ENCODE measurements at regions not wholly inside any gene's neighbourhood (a gene's known extent, or its start where the extent isn't known, plus 50 kb on each side); places are given as distances from the start of the nearest gene placed in this dataset.

- Histone ChIP-seq H4K20me1 (ENCODE audit: insufficient read depth, low read length) (no peaks in the 10 kb centered on the region), H3K36me3 (ENCODE audit: insufficient read depth, low read length) (no peaks in the 10 kb centered on the region), H3K27ac (ENCODE audit: low read depth, low read length, poor library complexity, severe bottlenecking) (peak overlapping the region; percentile 7), H3K4me2 (ENCODE audit: low read length) (peak overlapping the region; percentile 55), H3K4me3 (ENCODE audit: low read depth, low read length, poor library complexity, severe bottlenecking) (peak overlapping the region; percentile 18), H2AFZ (ENCODE audit: low read length) (peak overlapping the region; percentile 75), H3K9me2 (ENCODE audit: insufficient read depth, low read length) (no peaks in the 10 kb centered on the region), H3K4me1 (ENCODE audit: insufficient read depth, low read length, poor library complexity, severe bottlenecking) (peaks cover 18% of the 10 kb centered on the region), H3K9me3 (ENCODE audit: low read length) (peaks cover 8% of the 10 kb centered on the region; the same call in 1 of the 2 replicates), H3K79me2 (ENCODE audit: insufficient read depth, low read depth, low read length) (no peaks in the 10 kb centered on the region)
- no TSS peak for BruUV-seq (replicated peaks)
- intact Hi-C loops (cut with micrococcal nuclease; ENCODE audit: unreplicated experiment) = no loop called here
- TF ChIP-seq, protein P1, sequence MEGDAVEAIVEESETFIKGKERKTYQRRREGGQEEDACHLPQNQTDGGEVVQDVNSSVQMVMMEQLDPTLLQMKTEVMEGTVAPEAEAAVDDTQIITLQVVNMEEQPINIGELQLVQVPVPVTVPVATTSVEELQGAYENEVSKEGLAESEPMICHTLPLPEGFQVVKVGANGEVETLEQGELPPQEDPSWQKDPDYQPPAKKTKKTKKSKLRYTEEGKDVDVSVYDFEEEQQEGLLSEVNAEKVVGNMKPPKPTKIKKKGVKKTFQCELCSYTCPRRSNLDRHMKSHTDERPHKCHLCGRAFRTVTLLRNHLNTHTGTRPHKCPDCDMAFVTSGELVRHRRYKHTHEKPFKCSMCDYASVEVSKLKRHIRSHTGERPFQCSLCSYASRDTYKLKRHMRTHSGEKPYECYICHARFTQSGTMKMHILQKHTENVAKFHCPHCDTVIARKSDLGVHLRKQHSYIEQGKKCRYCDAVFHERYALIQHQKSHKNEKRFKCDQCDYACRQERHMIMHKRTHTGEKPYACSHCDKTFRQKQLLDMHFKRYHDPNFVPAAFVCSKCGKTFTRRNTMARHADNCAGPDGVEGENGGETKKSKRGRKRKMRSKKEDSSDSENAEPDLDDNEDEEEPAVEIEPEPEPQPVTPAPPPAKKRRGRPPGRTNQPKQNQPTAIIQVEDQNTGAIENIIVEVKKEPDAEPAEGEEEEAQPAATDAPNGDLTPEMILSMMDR (conservative IDR thresholded peaks at IDR 0.05; ENCODE audit: low read length) = no peak
- no peak for TF ChIP-seq EZH2phosphoT487 (IDR thresholded peaks at IDR 0.05; ENCODE audit: borderline replicate concordance, low read depth, low read length)
- CTCF ChIA-PET (ENCODE audit: unreplicated experiment) = no interaction called here
- peak; percentile 83 for DNase-seq (ENCODE audit: low spot score)
- POLR2A ChIA-PET = interaction anchor here (0.6 to 0.9 kb wide), 2 partner anchors 14 to 1414 kb away, joined by 3 to 4 read pairs; no protein-coding TSS in a partner anchor
Observed at GRCh38 chr5:1685066-1685465, 114.6 kb downstream of the MRPL36 start.

DNA sequence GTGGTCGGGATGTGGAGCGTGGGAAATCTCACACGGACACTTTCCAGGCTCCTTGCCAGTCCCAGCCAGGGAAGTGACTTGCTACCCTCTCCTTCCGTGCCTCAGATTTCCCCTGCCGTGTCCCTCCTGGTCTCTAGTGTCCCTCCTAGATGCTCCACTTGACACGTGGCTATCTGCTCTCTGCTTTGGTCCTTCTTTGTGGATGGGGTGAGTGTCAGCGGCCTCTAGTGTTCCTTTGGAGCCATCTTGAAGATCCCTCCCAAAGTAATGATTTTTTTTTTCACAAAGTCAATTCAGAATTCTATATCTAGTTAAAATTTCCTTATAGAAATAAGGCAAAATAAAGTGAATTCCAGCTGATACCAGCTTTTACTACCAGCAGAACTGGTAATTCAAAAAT is 117.7 kb downstream of the MRPL36 start:
- no peaks in the 10 kb centered on the region for H3K36me3 ChIP-seq (ENCODE audit: insufficient read depth, low read length)
- peaks cover 18% of the 10 kb centered on the region for H3K4me1 ChIP-seq (ENCODE audit: insufficient read depth, low read length, poor library complexity, severe bottlenecking)
- DNase-seq (ENCODE audit: low spot score) = no peak
- H2AFZ ChIP-seq (ENCODE audit: low read length) = no peak overlapping the region
- H3K4me2 ChIP-seq (ENCODE audit: low read length) = no peak overlapping the region
- intact Hi-C loops (cut with micrococcal nuclease; ENCODE audit: unreplicated experiment) = no loop called here
- H3K27ac ChIP-seq (ENCODE audit: low read depth, low read length, poor library complexity, severe bottlenecking) = no peak overlapping the region
- H3K79me2 ChIP-seq (ENCODE audit: insufficient read depth, low read depth, low read length) = no peaks in the 10 kb centered on the region
- no peak overlapping the region for H3K4me3 ChIP-seq (ENCODE audit: low read depth, low read length, poor library complexity, severe bottlenecking)
- TF ChIP-seq, protein P1 (conservative IDR thresholded peaks at IDR 0.05; ENCODE audit: low read length) = no peak
- TF ChIP-seq EZH2phosphoT487 (IDR thresholded peaks at IDR 0.05; ENCODE audit: borderline replicate concordance, low read depth, low read length) = no peak
- no peaks in the 10 kb centered on the region for H3K9me2 ChIP-seq (ENCODE audit: insufficient read depth, low read length)
- H4K20me1 ChIP-seq (ENCODE audit: insufficient read depth, low read length) = no peaks in the 10 kb centered on the region
- CTCF ChIA-PET (ENCODE audit: unreplicated experiment) = no interaction called here
- no TSS peak for BruUV-seq (replicated peaks)
- peaks cover 20% of the 10 kb centered on the region; the same call in 1 of the 2 replicates for H3K9me3 ChIP-seq (ENCODE audit: low read length)
- POLR2A ChIA-PET = interaction anchor here (0.7 kb wide), 1 partner anchor 340 kb away, joined by 4 read pairs; no protein-coding TSS in a partner anchor

DNA sequence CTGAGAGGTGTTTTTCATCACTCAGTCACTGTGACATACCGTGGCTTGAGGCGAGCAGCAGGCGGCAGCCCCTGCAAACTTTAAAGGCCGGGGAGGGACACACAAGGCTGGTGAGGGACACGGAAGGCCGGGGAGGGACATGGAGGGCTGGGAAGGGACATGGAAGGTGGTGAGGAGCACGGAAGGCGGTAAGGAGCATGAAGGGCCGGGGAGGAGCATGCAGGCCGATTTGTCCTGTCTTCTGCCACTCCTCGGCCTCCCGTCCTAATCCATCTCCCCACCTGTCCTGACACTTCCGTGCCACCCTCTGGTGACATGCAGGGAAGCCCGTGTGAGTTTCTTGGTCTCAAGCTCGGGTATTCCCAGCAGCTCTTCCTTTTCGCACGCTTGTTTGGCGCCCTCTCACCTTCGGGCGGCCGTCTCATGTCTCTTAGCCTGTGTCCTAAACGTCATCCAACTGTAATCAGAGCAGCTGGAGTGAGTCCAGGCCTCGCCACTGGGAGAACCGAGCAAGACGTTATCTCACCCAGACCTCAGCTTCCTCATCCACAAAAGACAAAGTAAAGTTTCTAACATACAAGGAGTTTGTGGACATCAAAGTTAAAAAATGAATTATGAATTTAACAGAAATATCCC is 126.5 kb downstream of the MRPL36 start:
- no peak overlapping the region for H3K4me2 ChIP-seq (ENCODE audit: low read length)
- H3K36me3 ChIP-seq (ENCODE audit: insufficient read depth, low read length) = no peaks in the 10 kb centered on the region
- no peaks in the 10 kb centered on the region for H3K9me3 ChIP-seq (ENCODE audit: low read length)
- H3K79me2 ChIP-seq (ENCODE audit: insufficient read depth, low read depth, low read length) = no peaks in the 10 kb centered on the region
- intact Hi-C loops (cut with micrococcal nuclease; ENCODE audit: unreplicated experiment) = no loop called here
- no peak overlapping the region for H3K27ac ChIP-seq (ENCODE audit: low read depth, low read length, poor library complexity, severe bottlenecking)
- no peaks in the 10 kb centered on the region for H3K4me1 ChIP-seq (ENCODE audit: insufficient read depth, low read length, poor library complexity, severe bottlenecking)
- ChIA-PET CTCF (ENCODE audit: unreplicated experiment) (no interaction called here), POLR2A (no interaction called here)
- no peak overlapping the region for H2AFZ ChIP-seq (ENCODE audit: low read length)
- no peak overlapping the region for H3K4me3 ChIP-seq (ENCODE audit: low read depth, low read length, poor library complexity, severe bottlenecking)
- TF ChIP-seq, protein P1 (conservative IDR thresholded peaks at IDR 0.05; ENCODE audit: low read length) = no peak
- TF ChIP-seq EZH2phosphoT487 (IDR thresholded peaks at IDR 0.05; ENCODE audit: borderline replicate concordance, low read depth, low read length) = no peak
- H3K9me2 ChIP-seq (ENCODE audit: insufficient read depth, low read length) = no peaks in the 10 kb centered on the region
- H4K20me1 ChIP-seq (ENCODE audit: insufficient read depth, low read length) = no peaks in the 10 kb centered on the region
- no TSS peak for BruUV-seq (replicated peaks)
- no peak for DNase-seq (ENCODE audit: low spot score)

All from OCI-LY7 (cell line).